Testis (tissue), 2 donors: ENCODE measurements at regions not wholly inside any gene's neighbourhood (a gene's known extent, or its start where the extent isn't known, plus 50 kb on each side); places are given as distances from the start of the nearest gene placed in this dataset.

Source experiments
- DNase-seq: peaks from one replicate; pipeline ENCODE4 v3.0.0-alpha.2; 2019
- H3K27ac ChIP-seq, 2 donors: fragments of 200-600 bp; sonication (generic); one replicate each; pipeline ENCODE4 v1.5.1; 2019
- H3K27me3 ChIP-seq: fragments of 200-600 bp; sonication (generic); one replicate; pipeline ENCODE4 v1.5.1; 2019
- H3K36me3 ChIP-seq: fragments of 200-600 bp; sonication (generic); one replicate; pipeline ENCODE4 v1.5.1; 2017; ENCODE audit warnings: low read depth; ENCODE audit errors: missing control alignments
- H3K4me1 ChIP-seq: fragments of 200-600 bp; sonication (generic); one replicate; pipeline ENCODE4 v1.5.1; 2019
- H3K4me3 ChIP-seq, 2 donors: fragments of 200-600 bp; sonication (generic); one replicate each; pipeline ENCODE4 v1.5.1; 2017 to 2019
- H3K9me3 ChIP-seq: fragments of 200-600 bp; sonication (generic); one replicate; pipeline ENCODE4 v1.5.1; 2017
- POLR2A ChIP-seq: fragments of 450-650 bp; IDR thresholded peaks from one replicate; pipeline ENCODE4 v1.6.1; 2017; ENCODE audit warnings: antibody characterized with exemption, mild to moderate bottlenecking, moderate library complexity
- WGBS, 2 donors: methylation state at CpG; one replicate each; pipeline ENCODE4 v1.1.5; 2018; 5-methylcytosine and 5-hydroxymethylcytosine counted together
- intact Hi-C: fragments of 100-400 bp; cut with DNase I; formaldehyde crosslinking; loops from one replicate; pipeline ENCODE4 v1.15.1; 2023; ENCODE audit warnings: low total_unique reads
- TF ChIP-seq, protein P1 (sequence below), 3 experiments: fragments of 450-650 bp in 2 of 3; fragments of 200-600 bp in 1 of 3; sonication (generic) in 1 of 3; IDR thresholded peaks; one replicate each; pipeline ENCODE4 v1.5.1; 2016 to 2019; ENCODE audit warnings: antibody characterized with exemption in 3 of 3, mild to moderate bottlenecking in 2 of 3, moderate library complexity in 1 of 3

DNA sequence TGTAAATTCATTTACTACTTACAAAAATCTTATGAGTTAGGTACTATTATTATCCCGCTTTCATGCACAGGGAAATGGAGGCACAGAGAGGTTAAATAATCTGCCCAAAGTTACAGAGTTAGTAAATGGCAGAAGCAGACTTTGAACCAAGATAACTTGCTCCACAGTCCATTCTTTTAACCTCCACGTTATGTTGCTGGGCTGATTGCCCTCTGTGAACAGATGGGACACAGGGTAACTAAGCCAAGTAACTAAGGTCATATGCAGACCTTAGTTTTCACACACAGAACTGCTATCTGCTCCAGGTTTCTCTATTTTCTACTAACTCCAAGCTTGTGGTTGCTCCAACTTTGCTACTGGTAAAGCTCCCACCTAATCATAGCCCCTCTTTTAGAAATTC lies 147.1 kb upstream of the IFNG-AS1 start:
- Histone ChIP-seq H3K4me1 (no peaks in the 10 kb centered on the region), H3K36me3 (no peaks in the 10 kb centered on the region), H3K4me3 (no peak overlapping the region), H3K27ac (no peak overlapping the region), H3K9me3 (no peaks in the 10 kb centered on the region), H3K27me3 (no peaks in the 10 kb centered on the region)
- no peak for DNase-seq
- no peak for TF ChIP-seq POLR2A
- TF ChIP-seq, protein P1, sequence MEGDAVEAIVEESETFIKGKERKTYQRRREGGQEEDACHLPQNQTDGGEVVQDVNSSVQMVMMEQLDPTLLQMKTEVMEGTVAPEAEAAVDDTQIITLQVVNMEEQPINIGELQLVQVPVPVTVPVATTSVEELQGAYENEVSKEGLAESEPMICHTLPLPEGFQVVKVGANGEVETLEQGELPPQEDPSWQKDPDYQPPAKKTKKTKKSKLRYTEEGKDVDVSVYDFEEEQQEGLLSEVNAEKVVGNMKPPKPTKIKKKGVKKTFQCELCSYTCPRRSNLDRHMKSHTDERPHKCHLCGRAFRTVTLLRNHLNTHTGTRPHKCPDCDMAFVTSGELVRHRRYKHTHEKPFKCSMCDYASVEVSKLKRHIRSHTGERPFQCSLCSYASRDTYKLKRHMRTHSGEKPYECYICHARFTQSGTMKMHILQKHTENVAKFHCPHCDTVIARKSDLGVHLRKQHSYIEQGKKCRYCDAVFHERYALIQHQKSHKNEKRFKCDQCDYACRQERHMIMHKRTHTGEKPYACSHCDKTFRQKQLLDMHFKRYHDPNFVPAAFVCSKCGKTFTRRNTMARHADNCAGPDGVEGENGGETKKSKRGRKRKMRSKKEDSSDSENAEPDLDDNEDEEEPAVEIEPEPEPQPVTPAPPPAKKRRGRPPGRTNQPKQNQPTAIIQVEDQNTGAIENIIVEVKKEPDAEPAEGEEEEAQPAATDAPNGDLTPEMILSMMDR (IDR thresholded peaks at IDR 0.05), result no peak
- 74 to 84% methylated on average over 2 of the region's 2 CpGs for WGBS, 2 donors
- intact Hi-C loops, result no loop called here

DNA sequence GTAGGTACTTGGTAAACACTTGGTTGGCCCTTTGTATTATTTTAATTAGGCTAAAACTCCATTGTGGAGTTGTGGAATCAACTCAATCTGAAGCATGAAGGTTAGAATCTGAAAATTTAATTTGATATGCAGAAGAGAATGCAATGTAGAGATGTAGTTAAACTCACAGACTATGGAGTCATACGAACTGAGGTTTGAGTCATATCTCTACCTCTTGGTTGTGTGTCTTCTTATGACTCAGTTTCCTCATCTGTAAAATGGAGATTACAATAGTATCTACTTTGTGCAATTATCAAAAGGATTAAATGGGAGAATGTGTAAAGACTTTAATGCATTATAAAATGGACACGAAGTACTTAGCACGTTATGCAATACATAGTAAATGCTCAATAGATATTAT lies 146.0 kb upstream of the IFNG-AS1 start:
- TF ChIP-seq, protein P1 (IDR thresholded peaks at IDR 0.05), result no peak
- no peak for TF ChIP-seq POLR2A
- no peak for DNase-seq
- H3K4me1 ChIP-seq, result no peaks in the 10 kb centered on the region
- no peaks in the 10 kb centered on the region for H3K27me3 ChIP-seq
- H3K27ac ChIP-seq, result no peak overlapping the region
- intact Hi-C loops, result no loop called here
- WGBS, 2 donors, result 87 to 93% methylated on average over 3 of the region's 3 CpGs
- no peak overlapping the region for H3K4me3 ChIP-seq
- H3K9me3 ChIP-seq, result no peaks in the 10 kb centered on the region
- no peaks in the 10 kb centered on the region for H3K36me3 ChIP-seq

DNA sequence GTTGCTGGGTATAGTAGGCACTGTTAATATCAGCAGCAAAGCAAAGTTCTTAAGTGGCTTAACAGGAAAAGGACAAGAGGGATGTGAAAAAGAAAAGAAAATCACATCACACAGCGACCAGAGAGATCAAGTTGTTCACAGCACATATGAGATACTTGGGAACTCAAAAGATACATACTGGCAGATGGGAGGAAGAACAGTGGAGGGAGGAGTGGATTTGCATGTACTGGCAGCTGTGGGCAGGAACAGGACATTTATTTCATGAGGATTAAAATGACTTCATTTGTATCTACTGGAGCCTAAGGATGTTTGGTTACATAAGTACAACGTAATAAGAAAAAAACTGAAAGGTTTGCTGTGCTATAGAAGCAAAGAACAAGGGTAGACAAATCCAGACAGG lies 136.5 kb upstream of the IFNG-AS1 start:
- intact Hi-C loops, result no loop called here
- Histone ChIP-seq H3K4me3 (no peak overlapping the region), H3K9me3 (no peaks in the 10 kb centered on the region), H3K36me3 (no peaks in the 10 kb centered on the region), H3K4me1 (no peaks in the 10 kb centered on the region), H3K27ac (no peak overlapping the region), H3K27me3 (no peaks in the 10 kb centered on the region)
- TF ChIP-seq, protein P1 (IDR thresholded peaks at IDR 0.05), result no peak
- no peak for TF ChIP-seq POLR2A
- 58 to 74% methylated on average over 2 of the region's 2 CpGs for WGBS, 2 donors
- no peak for DNase-seq

DNA sequence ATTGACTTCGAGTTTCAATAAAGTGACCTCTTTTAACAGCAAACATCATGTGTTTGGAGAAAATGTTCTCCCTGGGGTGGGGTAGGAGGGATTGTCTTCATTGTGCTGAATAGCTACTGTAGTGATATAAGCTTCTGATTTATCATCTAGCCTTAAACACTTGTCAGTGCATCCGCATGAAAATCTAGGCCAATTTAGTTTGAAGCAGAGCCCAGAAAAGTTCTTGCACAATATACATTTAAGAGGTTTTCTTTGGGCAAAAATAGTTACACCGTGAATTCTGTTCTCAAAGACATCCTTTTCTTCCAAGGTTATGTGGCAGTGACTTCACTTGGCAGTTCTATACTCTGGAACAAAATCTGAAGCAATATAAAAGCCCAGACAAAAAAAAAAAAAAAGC lies 136.0 kb upstream of the IFNG-AS1 start:
- no peaks in the 10 kb centered on the region for H3K4me1 ChIP-seq
- H3K9me3 ChIP-seq, result no peaks in the 10 kb centered on the region
- 57 to 60% methylated on average over 3 of the region's 3 CpGs for WGBS, 2 donors
- H3K36me3 ChIP-seq, result no peaks in the 10 kb centered on the region
- intact Hi-C loops, result no loop called here
- no peaks in the 10 kb centered on the region for H3K27me3 ChIP-seq
- DNase-seq, result no peak
- TF ChIP-seq, protein P1 (IDR thresholded peaks at IDR 0.05), result no peak
- TF ChIP-seq POLR2A, result no peak
- no peak overlapping the region for H3K4me3 ChIP-seq
- H3K27ac ChIP-seq, result no peak overlapping the region

DNA sequence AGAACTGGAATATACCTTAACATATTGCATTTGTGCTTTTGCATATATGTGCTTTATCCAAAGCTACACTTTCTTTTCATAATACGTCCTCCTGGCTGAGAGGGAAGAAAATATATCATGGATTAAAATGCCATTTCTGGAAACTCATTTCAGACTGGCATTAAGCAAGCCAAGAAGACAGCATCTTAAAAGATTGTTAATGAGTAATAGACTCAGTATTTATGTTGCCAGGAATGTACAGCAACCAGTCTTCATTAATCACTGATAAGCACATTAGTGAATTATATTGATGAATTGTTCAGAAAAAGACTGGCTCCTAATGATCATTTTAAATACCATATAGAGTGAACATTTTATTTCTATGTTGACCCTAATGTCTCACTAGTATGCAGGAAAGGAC lies 134.9 kb upstream of the IFNG-AS1 start:
- 77 to 95% methylated on average over 1 of the region's 1 CpG for WGBS, 2 donors
- no peak for DNase-seq
- no peaks in the 10 kb centered on the region for H3K4me1 ChIP-seq
- no peak overlapping the region for H3K27ac ChIP-seq
- no peak overlapping the region for H3K4me3 ChIP-seq
- H3K27me3 ChIP-seq, result no peaks in the 10 kb centered on the region
- H3K9me3 ChIP-seq, result no peaks in the 10 kb centered on the region
- TF ChIP-seq, protein P1 (IDR thresholded peaks at IDR 0.05), result no peak
- no peak for TF ChIP-seq POLR2A
- no peaks in the 10 kb centered on the region for H3K36me3 ChIP-seq
- intact Hi-C loops, result no loop called here
